GM21390 (cell line): ENCODE measurements at regions not wholly inside any gene's neighbourhood (a gene's known extent, or its start where the extent isn't known, plus 50 kb on each side); places are given as distances from the start of the nearest gene placed in this dataset.

ENCODE experiments used
- ATAC-seq: cut with Tn5 transposase; IDR thresholded peaks from one replicate; pipeline ENCODE4 v1.9.1; 2021; ENCODE audit not compliant: unreplicated experiment

DNA sequence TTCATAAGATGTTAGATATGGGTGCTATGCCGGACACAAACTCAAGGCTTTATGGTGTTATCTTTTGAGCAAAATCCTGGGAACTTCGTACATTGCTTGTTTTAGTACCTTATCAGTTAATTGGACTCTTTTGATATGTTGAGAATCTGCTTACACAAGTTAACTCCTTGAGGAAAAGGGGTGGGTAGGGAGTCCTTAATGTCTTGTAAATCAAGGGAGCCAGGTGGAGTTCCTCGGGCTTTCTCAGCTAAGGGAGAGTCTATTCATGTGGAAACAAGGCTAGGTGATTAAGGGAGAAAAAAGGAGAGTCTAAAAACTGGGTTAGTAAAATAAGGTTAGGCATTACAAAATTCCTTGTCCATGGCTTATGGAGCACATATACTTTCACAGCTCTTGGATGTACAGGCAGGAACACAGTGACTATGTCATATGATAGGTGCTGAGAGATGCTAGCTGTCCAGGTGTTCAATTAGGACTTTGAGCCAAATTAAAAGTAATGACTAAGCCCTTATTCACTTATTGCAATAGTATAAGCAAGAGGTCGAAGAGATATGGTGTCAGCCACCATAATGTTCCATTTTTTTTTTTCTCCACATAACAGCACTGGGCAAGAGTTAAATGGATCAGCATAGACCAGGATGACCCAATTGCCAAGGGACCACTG is 59.5 kb upstream of the DYNAP start:
- ATAC-seq, result no peak

DNA sequence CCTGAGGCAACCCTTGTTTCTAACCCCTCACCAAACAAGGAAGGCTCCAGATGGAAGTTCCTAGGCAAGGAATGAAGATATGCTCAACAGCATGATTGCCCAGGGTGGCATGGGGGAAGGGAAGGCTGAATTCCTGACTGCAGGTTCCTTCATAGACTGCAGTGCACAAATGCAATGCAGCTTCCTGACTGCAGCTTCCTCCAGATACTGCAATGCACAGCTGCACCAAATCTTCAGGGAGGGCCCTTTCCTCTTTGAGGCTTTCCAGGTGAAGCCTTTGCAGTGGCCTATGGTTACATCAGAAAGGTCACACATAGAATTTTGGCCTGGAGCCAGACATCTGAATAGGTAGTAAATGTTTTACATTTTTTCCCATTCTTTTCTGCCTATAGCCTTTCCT is 58.8 kb upstream of the DYNAP start:
- no peak for ATAC-seq

DNA sequence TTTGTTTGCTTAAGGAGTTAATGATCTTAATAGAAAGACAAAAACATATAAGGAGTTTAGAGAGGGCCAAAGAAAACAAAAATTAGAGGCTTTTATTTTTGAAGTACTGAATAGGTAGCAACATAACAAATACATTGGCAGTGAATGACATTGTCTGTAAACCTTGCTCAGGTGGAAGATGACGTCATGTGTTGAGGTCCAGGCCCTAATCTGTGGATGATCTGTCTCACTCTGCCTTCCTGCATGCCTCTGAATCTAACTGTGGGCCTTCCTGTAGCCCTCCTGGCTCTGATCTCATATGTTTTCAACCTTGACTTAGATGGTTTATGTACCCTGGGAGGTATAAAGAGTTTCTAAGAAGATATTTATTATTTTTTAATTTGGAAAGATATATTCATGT is 58.1 kb upstream of the DYNAP start:
- no peak for ATAC-seq
